NT2/D1 (cell line): ENCODE measurements at regions not wholly inside any gene's neighbourhood (a gene's known extent, or its start where the extent isn't known, plus 50 kb on each side); places are given as distances from the start of the nearest gene placed in this dataset.

ENCODE experiments used
- DNase-seq: peaks from one replicate; pipeline ENCODE4 v3.0.0-alpha.2; 2011; ENCODE audit warnings: low read depth, low spot score
- H3K27me3 ChIP-seq: 2 replicates; pipeline ENCODE4 v1.6.0; 2011; ENCODE audit warnings: mild to moderate bottlenecking; ENCODE audit not compliant: insufficient read length, insufficient read depth
- H3K36me3 ChIP-seq: 2 replicates; pipeline ENCODE4 v1.6.1; 2011; ENCODE audit warnings: mild to moderate bottlenecking, low read length, mixed read lengths; ENCODE audit not compliant: insufficient read depth, insufficient read length
- H3K4me1 ChIP-seq: 2 replicates; pipeline ENCODE4 v1.5.1; 2011; ENCODE audit not compliant: insufficient read depth, insufficient read length
- H3K4me3 ChIP-seq: 2 replicates; pipeline ENCODE4 v1.5.1; 2011; ENCODE audit warnings: low read depth; ENCODE audit not compliant: insufficient read length
- H3K9ac ChIP-seq: 2 replicates; pipeline ENCODE4 v1.6.0; 2011; ENCODE audit warnings: low read depth; ENCODE audit not compliant: insufficient read length
- H3K9me3 ChIP-seq: 2 replicates; pipeline ENCODE4 v1.5.1; 2011; ENCODE audit warnings: mild to moderate bottlenecking, low read length; ENCODE audit not compliant: insufficient read depth
- SUZ12 ChIP-seq: IDR thresholded peaks from 2 replicates; pipeline ENCODE4 v1.6.1; 2011; ENCODE audit not compliant: insufficient read length, insufficient read depth; ENCODE audit errors: extremely low read depth
- YY1 ChIP-seq: IDR thresholded peaks from 2 replicates; pipeline ENCODE4 v1.6.1; 2011; ENCODE audit not compliant: insufficient read length, insufficient read depth
- ZNF274 ChIP-seq: IDR thresholded peaks from 2 replicates; pipeline ENCODE4 v1.6.1; 2011; ENCODE audit warnings: mild to moderate bottlenecking, low read depth, low read length

GRCh38 chr14:76636602-76637001 is 124.7 kb upstream of the VASH1 start:
- no peaks in the 10 kb centered on the region for H3K36me3 ChIP-seq
- TF ChIP-seq SUZ12 (no peak), ZNF274 (no peak)
- DNase-seq: no peak
- no peak overlapping the region for H3K4me3 ChIP-seq
- H3K9me3 ChIP-seq: no peaks in the 10 kb centered on the region; the same call in 1 of the 2 replicates
- no peaks in the 10 kb centered on the region for H3K4me1 ChIP-seq
- H3K9ac ChIP-seq: no peak overlapping the region
- no peaks in the 10 kb centered on the region for H3K27me3 ChIP-seq

GRCh38 chr14:76638841-76639240 is 122.4 kb upstream of the VASH1 start:
- TF ChIP-seq SUZ12: no peak
- no peak for TF ChIP-seq ZNF274
- TF ChIP-seq YY1: no peak
- Histone ChIP-seq H3K4me1 (peaks cover 1% of the 10 kb centered on the region), H3K36me3 (no peaks in the 10 kb centered on the region), H3K9me3 (no peaks in the 10 kb centered on the region; the same call in 1 of the 2 replicates), H3K9ac (no peak overlapping the region), H3K27me3 (no peaks in the 10 kb centered on the region), H3K4me3 (no peak overlapping the region)
- no peak for DNase-seq

GRCh38 chr14:76639606-76640229 is 121.5 kb upstream of the VASH1 start:
- Histone ChIP-seq H3K9me3 (no peaks in the 10 kb centered on the region; the same call in 1 of the 2 replicates), H3K4me1 (peaks cover 8% of the 10 kb centered on the region), H3K9ac (no peak overlapping the region), H3K36me3 (no peaks in the 10 kb centered on the region), H3K27me3 (no peaks in the 10 kb centered on the region), H3K4me3 (no peak overlapping the region)
- no peak for TF ChIP-seq YY1
- no peak for TF ChIP-seq SUZ12
- no peak for TF ChIP-seq ZNF274
- DNase-seq: no peak

- TF ChIP-seq YY1 (no peak), ZNF274 (no peak), SUZ12 (no peak)
- H3K27me3 ChIP-seq: no peaks in the 10 kb centered on the region
- H3K4me3 ChIP-seq: no peak overlapping the region
- no peaks in the 10 kb centered on the region; the same call in 1 of the 2 replicates for H3K9me3 ChIP-seq
- H3K4me1 ChIP-seq: peaks cover 9% of the 10 kb centered on the region
- no peak for DNase-seq
- H3K9ac ChIP-seq: no peak overlapping the region
- no peaks in the 10 kb centered on the region for H3K36me3 ChIP-seq
Measured at GRCh38 chr14:76640923-76641395, 120.3 kb upstream of the VASH1 start.

- TF ChIP-seq YY1 (no peak), ZNF274 (no peak), SUZ12 (no peak)
- no peak overlapping the region for H3K4me3 ChIP-seq
Measured at GRCh38 chr14:76641541-76641940, 119.7 kb upstream of the VASH1 start.

GRCh38 chr14:76643887-76644286 is 117.4 kb upstream of the VASH1 start:
- Histone ChIP-seq H3K36me3 (no peaks in the 10 kb centered on the region), H3K27me3 (no peaks in the 10 kb centered on the region), H3K9ac (no peak overlapping the region), H3K9me3 (no peaks in the 10 kb centered on the region; the same call in 1 of the 2 replicates), H3K4me3 (no peak overlapping the region), H3K4me1 (peaks cover 9% of the 10 kb centered on the region)
- no peak for DNase-seq
- TF ChIP-seq ZNF274 (no peak), SUZ12 (no peak), YY1 (no peak)

More at GRCh38 chr14:76641541-76641940, 119.7 kb upstream of the VASH1 start:
- Histone ChIP-seq H3K36me3 (no peaks in the 10 kb centered on the region), H3K4me1 (peaks cover 9% of the 10 kb centered on the region), H3K9me3 (no peaks in the 10 kb centered on the region; the same call in 1 of the 2 replicates), H3K9ac (no peak overlapping the region), H3K27me3 (no peaks in the 10 kb centered on the region)
- no peak for DNase-seq

GRCh38 chr14:76644855-76645518 is 116.3 kb upstream of the VASH1 start:
- TF ChIP-seq ZNF274: no peak
- TF ChIP-seq SUZ12: no peak
- TF ChIP-seq YY1: no peak
- Histone ChIP-seq H3K9me3 (no peaks in the 10 kb centered on the region; the same call in 1 of the 2 replicates), H3K9ac (no peak overlapping the region), H3K4me1 (peaks cover 9% of the 10 kb centered on the region), H3K36me3 (no peaks in the 10 kb centered on the region), H3K27me3 (no peaks in the 10 kb centered on the region), H3K4me3 (no peak overlapping the region)
- DNase-seq: peak; percentile 40
